A204.1 (cell line): ENCODE measurements at regions not wholly inside any gene's neighbourhood (a gene's known extent, or its start where the extent isn't known, plus 50 kb on each side); places are given as distances from the start of the nearest gene placed in this dataset.
A peak's percentile ranks its signal among the peaks of the same experiment; 100 is the strongest.
"Not testable (repeated sequence)": the region's sequence is repeated elsewhere in the genome, so short reads cannot be mapped to it uniquely, and the experiment has no call there.

Source experiments
- FAIRE-seq: peaks from 2 replicates; lab custom pipeline; 2012; peaks lifted over from hg19 to GRCh38; lab: Jason Lieb, UNC

GRCh38 chr18:14606546-14606945 is 63.1 kb upstream of the POTEC start:
- peak; percentile 88 for FAIRE-seq

GRCh38 chr18:14607360-14607759 is 64.0 kb upstream of the POTEC start:
- not testable (repeated sequence) for FAIRE-seq

- peak; percentile 40 for FAIRE-seq
Measured at GRCh38 chr18:14612422-14612821, 69.0 kb upstream of the POTEC start.

- FAIRE-seq = not testable (repeated sequence)
Measured at GRCh38 chr18:14614485-14614884, 71.1 kb upstream of the POTEC start.

- FAIRE-seq = not testable (repeated sequence)
Measured at GRCh38 chr18:14627336-14627735, 83.9 kb upstream of the POTEC start.

- not testable (repeated sequence) for FAIRE-seq
Measured at GRCh38 chr18:14628323-14628978, 85.1 kb upstream of the POTEC start.

- FAIRE-seq = not testable (repeated sequence)
Measured at GRCh38 chr18:14628979-14629325, 85.6 kb upstream of the POTEC start.

GRCh38 chr18:14632976-14633375 is 89.6 kb upstream of the POTEC start:
- not testable (repeated sequence) for FAIRE-seq

- not testable (repeated sequence) for FAIRE-seq
Measured at GRCh38 chr18:14638008-14638407, 94.6 kb upstream of the POTEC start.

GRCh38 chr18:14641121-14641520 is 97.7 kb upstream of the POTEC start:
- not testable (repeated sequence) for FAIRE-seq

GRCh38 chr18:14643715-14644290 is 100.4 kb upstream of the POTEC start:
- not testable (repeated sequence) for FAIRE-seq

GRCh38 chr18:14693051-14693450 is 54.9 kb upstream of the ANKRD30B start:
- FAIRE-seq = not testable (repeated sequence)

- FAIRE-seq = not testable (repeated sequence)
Measured at GRCh38 chr18:14693882-14694281, 54.1 kb upstream of the ANKRD30B start.

GRCh38 chr18:14698006-14698405 is 50.0 kb upstream of the ANKRD30B start:
- FAIRE-seq = not testable (repeated sequence)
